Body of pancreas (tissue), 4 donors: ENCODE measurements at regions not wholly inside any gene's neighbourhood (a gene's known extent, or its start where the extent isn't known, plus 50 kb on each side); places are given as distances from the start of the nearest gene placed in this dataset.

Experiments used
- ATAC-seq: fragments of 150-250 bp; one replicate; pipeline ENCODE4 v1.9.1; 2016
- DNase-seq, 4 donors: peaks; one replicate each; pipeline ENCODE4 v3.0.0-alpha.2; 2019
- H3K27ac ChIP-seq, 4 donors: fragments of 200-600 bp; sonication (generic); 1 replicate in 3 of 4; 2 replicates in 1 of 4; pipeline versions ENCODE4 v1.5.1 to v1.6.1; 2016 to 2019; ENCODE audit warnings: mild to moderate bottlenecking in 1 of 4, mixed read lengths in 1 of 4, moderate library complexity in 1 of 4
- H3K27me3 ChIP-seq, 2 donors: fragments of 200-600 bp; sonication (generic); one replicate each; pipeline ENCODE4 v1.6.0; 2016; ENCODE audit warnings: mild to moderate bottlenecking in 1 of 2
- H3K36me3 ChIP-seq, 2 donors: fragments of 200-600 bp; sonication (generic); replicated peaks in 1 of 2; 2 replicates each; pipeline ENCODE4 v1.5.1; 2016; ENCODE audit warnings: low read depth in 2 of 2; ENCODE audit not compliant: insufficient read depth in 1 of 2
- H3K4me1 ChIP-seq: fragments of 200-600 bp; sonication (generic); one replicate; pipeline ENCODE4 v1.6.0; 2016
- H3K4me3 ChIP-seq, 2 donors: fragments of 200-600 bp; sonication (generic); 1 replicate in 1 of 2; 2 replicates in 1 of 2; pipeline ENCODE4 v1.5.1; 2016 to 2019
- H3K9me3 ChIP-seq, 3 donors: fragments of 200-600 bp; sonication (generic); 1 replicate in 2 of 3; 2 replicates in 1 of 3; pipeline ENCODE4 v1.5.1; 2016
- POLR2A ChIP-seq, 3 donors: fragments of 450-650 bp; IDR thresholded peaks; one replicate each; pipeline ENCODE4 v1.6.1; 2016; ENCODE audit warnings: antibody characterized with exemption in 3 of 3, mild to moderate bottlenecking in 2 of 3
- WGBS, 2 donors: methylation state at CpG; one replicate each; pipeline ENCODE4 v1.1.5; 2017; 5-methylcytosine and 5-hydroxymethylcytosine counted together
- intact Hi-C: fragments of 100-400 bp; cut with DNase I; formaldehyde crosslinking; loops from one replicate; pipeline ENCODE4 v1.15.1; 2023
- TF ChIP-seq, protein P1 (sequence below), 7 experiments: fragments of 450-650 bp in 4 of 7; fragments of 200-600 bp in 3 of 7; sonication (generic) in 3 of 7; IDR thresholded peaks; one replicate each; pipeline ENCODE4 v1.5.1; 2016 to 2019; ENCODE audit warnings: antibody characterized with exemption in 7 of 7

DNA sequence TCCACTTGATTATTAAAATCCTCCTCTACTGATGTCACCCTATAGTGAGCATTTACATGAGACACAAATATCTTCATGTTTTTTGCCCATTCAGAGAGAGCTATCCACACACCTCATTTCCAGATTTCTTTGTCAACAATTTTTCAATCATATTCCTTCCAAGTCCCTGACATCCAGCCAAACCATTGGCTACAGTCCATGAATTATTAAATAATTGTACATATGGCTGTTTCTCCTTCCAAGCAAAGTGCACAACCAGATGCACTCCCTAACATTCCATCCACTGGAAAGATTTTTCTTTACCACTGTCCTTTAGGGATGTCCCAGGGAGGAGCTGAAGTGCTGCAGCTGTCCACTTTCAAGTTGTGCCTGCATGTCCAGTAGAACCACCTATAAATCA, 328.0 kb upstream of the MDFIC2 start:
- Histone ChIP-seq H3K4me1 (no peaks in the 10 kb centered on the region), H3K27me3 (no peaks in the 10 kb centered on the region), H3K27ac (no peak overlapping the region), H3K36me3 (no peaks in the 10 kb centered on the region), H3K9me3 (no peaks in the 10 kb centered on the region), H3K4me3 (no peak overlapping the region)
- intact Hi-C loops = no loop called here
- TF ChIP-seq, protein P1, sequence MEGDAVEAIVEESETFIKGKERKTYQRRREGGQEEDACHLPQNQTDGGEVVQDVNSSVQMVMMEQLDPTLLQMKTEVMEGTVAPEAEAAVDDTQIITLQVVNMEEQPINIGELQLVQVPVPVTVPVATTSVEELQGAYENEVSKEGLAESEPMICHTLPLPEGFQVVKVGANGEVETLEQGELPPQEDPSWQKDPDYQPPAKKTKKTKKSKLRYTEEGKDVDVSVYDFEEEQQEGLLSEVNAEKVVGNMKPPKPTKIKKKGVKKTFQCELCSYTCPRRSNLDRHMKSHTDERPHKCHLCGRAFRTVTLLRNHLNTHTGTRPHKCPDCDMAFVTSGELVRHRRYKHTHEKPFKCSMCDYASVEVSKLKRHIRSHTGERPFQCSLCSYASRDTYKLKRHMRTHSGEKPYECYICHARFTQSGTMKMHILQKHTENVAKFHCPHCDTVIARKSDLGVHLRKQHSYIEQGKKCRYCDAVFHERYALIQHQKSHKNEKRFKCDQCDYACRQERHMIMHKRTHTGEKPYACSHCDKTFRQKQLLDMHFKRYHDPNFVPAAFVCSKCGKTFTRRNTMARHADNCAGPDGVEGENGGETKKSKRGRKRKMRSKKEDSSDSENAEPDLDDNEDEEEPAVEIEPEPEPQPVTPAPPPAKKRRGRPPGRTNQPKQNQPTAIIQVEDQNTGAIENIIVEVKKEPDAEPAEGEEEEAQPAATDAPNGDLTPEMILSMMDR (IDR thresholded peaks at IDR 0.05) = no peak
- no peak for TF ChIP-seq POLR2A (IDR thresholded peaks at IDR 0.05)
- ATAC-seq (no peak), DNase-seq (no peak)

DNA sequence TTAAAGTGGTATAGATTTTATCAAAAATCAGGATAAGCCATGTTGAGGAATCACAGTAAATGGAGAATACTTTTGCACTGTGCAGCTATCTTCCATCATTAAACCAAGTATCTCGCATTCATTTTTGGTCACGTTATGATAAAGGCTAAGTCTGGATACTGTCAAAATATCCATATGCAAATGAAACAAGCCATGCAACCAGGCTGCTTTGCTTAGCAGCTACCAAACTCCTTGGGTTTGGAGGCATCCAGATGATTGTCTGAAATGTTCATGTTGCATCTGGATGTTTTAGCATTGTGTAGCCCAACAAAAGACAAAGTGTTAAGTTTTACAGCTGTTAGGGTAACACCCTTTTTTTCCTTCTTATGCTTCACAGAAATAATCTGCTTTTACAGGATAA, 322.9 kb upstream of the MDFIC2 start:
- Histone ChIP-seq H3K36me3 (no peaks in the 10 kb centered on the region), H3K27me3 (peaks cover 0 to 5% of the 10 kb centered on the region in 2 donors), H3K4me1 (no peaks in the 10 kb centered on the region), H3K9me3 (no peaks in the 10 kb centered on the region), H3K4me3 (no peak overlapping the region), H3K27ac (no peak overlapping the region)
- no peak for ATAC-seq
- intact Hi-C loops = no loop called here
- DNase-seq = no peak
- WGBS, 2 donors = 56 to 67% methylated on average over 2 of the region's 2 CpGs
- TF ChIP-seq, protein P1 (IDR thresholded peaks at IDR 0.05) = no peak
- no peak for TF ChIP-seq POLR2A (IDR thresholded peaks at IDR 0.05)

GRCh38 chr3:70631716-70632307, 319.4 kb upstream of the MDFIC2 start:
- 60 to 64% methylated on average over 4 of the region's 4 CpGs for WGBS, 2 donors
- Histone ChIP-seq H3K4me3 (no peak overlapping the region), H3K9me3 (no peaks in the 10 kb centered on the region), H3K4me1 (no peaks in the 10 kb centered on the region), H3K27ac (no peak overlapping the region), H3K27me3 (peaks cover 0 to 5% of the 10 kb centered on the region in 2 donors), H3K36me3 (no peaks in the 10 kb centered on the region)
- ATAC-seq (no peak), DNase-seq (no peak)
- intact Hi-C loops = no loop called here
- TF ChIP-seq, protein P1 (IDR thresholded peaks at IDR 0.05) = no peak
- no peak for TF ChIP-seq POLR2A (IDR thresholded peaks at IDR 0.05)

- WGBS, 2 donors = 72 to 75% methylated on average over 1 of the region's 1 CpG
- H3K4me3 ChIP-seq = no peak overlapping the region
- intact Hi-C loops = no loop called here
- DNase-seq (no peak), ATAC-seq (no peak)
- no peak overlapping the region for H3K27ac ChIP-seq
- no peaks in the 10 kb centered on the region for H3K9me3 ChIP-seq
- no peaks in the 10 kb centered on the region for H3K36me3 ChIP-seq
- TF ChIP-seq POLR2A (IDR thresholded peaks at IDR 0.05) = no peak
- TF ChIP-seq, protein P1 (IDR thresholded peaks at IDR 0.05) = no peak
- H3K4me1 ChIP-seq = no peaks in the 10 kb centered on the region
- H3K27me3 ChIP-seq = no peaks in the 10 kb centered on the region
These were observed 309.0 kb upstream of the MDFIC2 start for GRCh38 chr3:70621451-70621850.

GRCh38 chr3:70620956-70621355, 308.5 kb upstream of the MDFIC2 start:
- no peaks in the 10 kb centered on the region for H3K4me1 ChIP-seq
- DNase-seq = no peak
- no peaks in the 10 kb centered on the region for H3K36me3 ChIP-seq
- H3K4me3 ChIP-seq = no peak overlapping the region
- WGBS, 2 donors = 72 to 76% methylated on average over 2 of the region's 2 CpGs
- H3K27ac ChIP-seq = no peak overlapping the region
- TF ChIP-seq POLR2A (IDR thresholded peaks at IDR 0.05) = no peak
- TF ChIP-seq, protein P1 (IDR thresholded peaks at IDR 0.05) = no peak
- no peaks in the 10 kb centered on the region for H3K9me3 ChIP-seq
- intact Hi-C loops = no loop called here
- no peaks in the 10 kb centered on the region for H3K27me3 ChIP-seq
- ATAC-seq = no peak
